ENCODE measurements at regions not wholly inside any gene's neighbourhood (a gene's known extent, or its start where the extent isn't known, plus 50 kb on each side); places are given as distances from the start of the nearest gene placed in this dataset.

- intact Hi-C loops (cut with DNase I; ENCODE audit: low total_unique reads): no loop called here
- Histone ChIP-seq H3K27me3 (no peaks in the 10 kb centered on the region), H3K9me3 (no peaks in the 10 kb centered on the region), H3K36me3 (no peaks in the 10 kb centered on the region), H3K4me3 (no peak overlapping the region), H3K4me1 (peaks cover 0 to 22% (median 9%) of the 10 kb centered on the region in 4 donors), H3K27ac (no peak overlapping the region)
- DNase-seq: no peak
- WGBS, 2 donors (ENCODE audit: low coverage in 1 of 2): 16 to 20% methylated on average over 3 of the region's 3 CpGs
- in situ Hi-C loops (cut with MboI; ENCODE audit: low pct_ligation_motif_present in 1 of 4, low pct_unique_long_range_greater_than_20kb in 1 of 4, low sequenced_read_pairs in 3 of 4): no loop called here
- TF ChIP-seq, protein P1, sequence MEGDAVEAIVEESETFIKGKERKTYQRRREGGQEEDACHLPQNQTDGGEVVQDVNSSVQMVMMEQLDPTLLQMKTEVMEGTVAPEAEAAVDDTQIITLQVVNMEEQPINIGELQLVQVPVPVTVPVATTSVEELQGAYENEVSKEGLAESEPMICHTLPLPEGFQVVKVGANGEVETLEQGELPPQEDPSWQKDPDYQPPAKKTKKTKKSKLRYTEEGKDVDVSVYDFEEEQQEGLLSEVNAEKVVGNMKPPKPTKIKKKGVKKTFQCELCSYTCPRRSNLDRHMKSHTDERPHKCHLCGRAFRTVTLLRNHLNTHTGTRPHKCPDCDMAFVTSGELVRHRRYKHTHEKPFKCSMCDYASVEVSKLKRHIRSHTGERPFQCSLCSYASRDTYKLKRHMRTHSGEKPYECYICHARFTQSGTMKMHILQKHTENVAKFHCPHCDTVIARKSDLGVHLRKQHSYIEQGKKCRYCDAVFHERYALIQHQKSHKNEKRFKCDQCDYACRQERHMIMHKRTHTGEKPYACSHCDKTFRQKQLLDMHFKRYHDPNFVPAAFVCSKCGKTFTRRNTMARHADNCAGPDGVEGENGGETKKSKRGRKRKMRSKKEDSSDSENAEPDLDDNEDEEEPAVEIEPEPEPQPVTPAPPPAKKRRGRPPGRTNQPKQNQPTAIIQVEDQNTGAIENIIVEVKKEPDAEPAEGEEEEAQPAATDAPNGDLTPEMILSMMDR (IDR thresholded peaks at IDR 0.05): no peak
- no peak for TF ChIP-seq EP300 (IDR thresholded peaks at IDR 0.05; ENCODE audit: low read depth)
- no peak for TF ChIP-seq POLR2AphosphoS5 (IDR thresholded peaks at IDR 0.05)
- TF ChIP-seq POLR2A (IDR thresholded peaks at IDR 0.05): no peak
These were observed 605.0 kb downstream of the FSCB start for GRCh38 chr14:43901911-43902673.

- TF ChIP-seq, protein P1 (IDR thresholded peaks at IDR 0.05): no peak
- TF ChIP-seq EP300 (IDR thresholded peaks at IDR 0.05; ENCODE audit: low read depth) (no peak), POLR2AphosphoS5 (IDR thresholded peaks at IDR 0.05) (no peak), POLR2A (IDR thresholded peaks at IDR 0.05) (no peak)
- no peak for DNase-seq
- no peaks in the 10 kb centered on the region for H3K36me3 ChIP-seq
- H3K9me3 ChIP-seq: no peaks in the 10 kb centered on the region
- H3K4me3 ChIP-seq: no peak overlapping the region
- WGBS, 2 donors (ENCODE audit: low coverage in 1 of 2): 14 to 29% methylated on average over 2 of the region's 2 CpGs
- H3K27me3 ChIP-seq: no peaks in the 10 kb centered on the region
- intact Hi-C loops (cut with DNase I; ENCODE audit: low total_unique reads): no loop called here
- H3K27ac ChIP-seq: peak overlapping the region in 2 of 4 donors; percentile 4 to 18
- in situ Hi-C loops (cut with MboI; ENCODE audit: low pct_ligation_motif_present in 1 of 4, low pct_unique_long_range_greater_than_20kb in 1 of 4, low sequenced_read_pairs in 3 of 4): no loop called here
- H3K4me1 ChIP-seq: peaks cover 0 to 22% (median 9%) of the 10 kb centered on the region in 4 donors
These were observed 606.9 kb downstream of the FSCB start for GRCh38 chr14:43900173-43900655.

DNA sequence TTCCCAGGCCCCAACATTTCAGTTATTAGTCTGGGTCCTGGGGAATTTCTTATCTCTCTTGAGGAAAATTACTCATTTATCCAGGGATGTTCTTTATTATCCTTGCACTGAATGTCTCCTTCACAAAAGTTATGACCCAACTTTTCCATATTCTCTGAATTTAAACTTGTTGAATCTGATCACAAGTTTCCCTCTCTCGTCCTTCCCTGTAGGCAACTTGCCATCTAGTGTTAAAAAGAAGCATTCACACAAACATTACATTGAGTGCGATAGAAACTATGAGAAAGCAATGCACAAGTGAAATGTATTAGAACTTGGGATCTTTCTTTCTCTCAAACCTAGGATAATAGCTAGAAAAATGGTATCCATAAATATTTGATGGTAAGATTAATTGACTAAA lies 608.4 kb downstream of the FSCB start:
- in situ Hi-C loops (cut with MboI; ENCODE audit: low pct_ligation_motif_present in 1 of 4, low pct_unique_long_range_greater_than_20kb in 1 of 4, low sequenced_read_pairs in 3 of 4): no loop called here
- no peak overlapping the region for H3K4me3 ChIP-seq
- no peaks in the 10 kb centered on the region for H3K9me3 ChIP-seq
- H3K27me3 ChIP-seq: no peaks in the 10 kb centered on the region
- H3K36me3 ChIP-seq: no peaks in the 10 kb centered on the region
- TF ChIP-seq POLR2A (IDR thresholded peaks at IDR 0.05) (no peak), EP300 (IDR thresholded peaks at IDR 0.05; ENCODE audit: low read depth) (no peak), POLR2AphosphoS5 (IDR thresholded peaks at IDR 0.05) (no peak)
- TF ChIP-seq, protein P1 (IDR thresholded peaks at IDR 0.05): no peak
- WGBS, 2 donors (ENCODE audit: low coverage in 1 of 2): 55 to 68% methylated on average over 2 of the region's 2 CpGs
- H3K4me1 ChIP-seq: peaks cover 0 to 22% (median 9%) of the 10 kb centered on the region in 4 donors
- no peak for DNase-seq
- H3K27ac ChIP-seq: no peak overlapping the region
- intact Hi-C loops (cut with DNase I; ENCODE audit: low total_unique reads): no loop called here

DNA sequence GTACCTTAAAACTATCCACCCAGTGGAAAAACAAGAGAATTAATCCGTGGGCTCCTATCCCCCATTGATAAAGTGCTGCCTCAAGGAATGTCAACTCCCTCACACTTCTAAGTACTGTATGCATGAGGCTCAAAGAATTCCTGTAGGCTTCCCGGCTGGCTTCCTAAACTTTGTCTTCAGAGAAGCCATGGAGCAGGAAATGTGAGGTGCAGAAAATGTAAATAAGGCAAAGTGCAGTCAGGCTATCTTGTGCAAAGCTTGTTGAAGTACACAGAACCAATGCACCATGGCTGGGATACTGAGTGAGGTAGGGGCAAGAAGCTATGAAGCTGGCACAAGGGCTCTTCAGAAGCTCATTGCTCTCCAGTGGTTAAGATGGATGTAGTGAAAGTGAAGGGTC lies 611.0 kb downstream of the FSCB start:
- 47 to 58% methylated on average over 2 of the region's 2 CpGs for WGBS, 2 donors (ENCODE audit: low coverage in 1 of 2)
- Histone ChIP-seq H3K9me3 (no peaks in the 10 kb centered on the region), H3K27me3 (no peaks in the 10 kb centered on the region), H3K4me1 (peaks cover 0 to 7% (median 2%) of the 10 kb centered on the region in 4 donors), H3K4me3 (no peak overlapping the region), H3K27ac (no peak overlapping the region), H3K36me3 (no peaks in the 10 kb centered on the region)
- TF ChIP-seq, protein P1 (IDR thresholded peaks at IDR 0.05): no peak
- no peak for TF ChIP-seq POLR2A (IDR thresholded peaks at IDR 0.05)
- in situ Hi-C loops (cut with MboI; ENCODE audit: low pct_ligation_motif_present in 1 of 4, low pct_unique_long_range_greater_than_20kb in 1 of 4, low sequenced_read_pairs in 3 of 4) (no loop called here), intact Hi-C loops (cut with DNase I; ENCODE audit: low total_unique reads) (no loop called here)
- no peak for DNase-seq
